IMR-90 (cell line): ENCODE measurements at regions not wholly inside any gene's neighbourhood (a gene's known extent, or its start where the extent isn't known, plus 50 kb on each side); places are given as distances from the start of the nearest gene placed in this dataset.

Experiments
- ATAC-seq: fragments of 200-7000 bp; cut with Tn5 transposase; 2 replicates; pipeline ENCODE4 v1.9.1; 2020; ENCODE audit warnings: low read depth, mild to moderate bottlenecking, moderate library complexity
- BruUV-seq: library from RNA; stranded (reverse); fragments of 400-500 nt; replicated peaks from 2 replicates; lab custom pipeline; 2021; lab: Mats Ljungman, UMichigan
- CTCF ChIA-PET: fragments of 300-600 bp; formaldehyde crosslinking; extraction: SDS; loops from one replicate; lab custom pipeline; 2021; ENCODE audit warnings: antibody characterized with exemption; lab: Yijun Ruan, JAX
- POLR2A ChIA-PET: fragments of 300-600 bp; sonication (Branson Sonifier 250); formaldehyde crosslinking; loops from one replicate; lab custom pipeline; 2022; ENCODE audit warnings: antibody characterized with exemption; ENCODE audit not compliant: unreplicated experiment; lab: Charles Lee
- DNase-seq: peaks from one replicate; pipeline ENCODE4 v3.0.0; 2013
- H2AFZ ChIP-seq: replicated peaks from 2 replicates; pipeline ENCODE3; 2013; ENCODE audit warnings: low read length, mild to moderate bottlenecking; ENCODE audit not compliant: poor library complexity
- H2AK5ac ChIP-seq: 2 replicates; pipeline ENCODE4 v1.6.1; 2013; ENCODE audit warnings: low read depth, low read length, inconsistent platforms
- H2AK9ac ChIP-seq: replicated peaks from 2 replicates; pipeline ENCODE3; 2013; ENCODE audit warnings: mild to moderate bottlenecking, low read depth, low read length, moderate library complexity; ENCODE audit not compliant: poor library complexity
- H2BK120ac ChIP-seq: 2 replicates; pipeline ENCODE4 v1.6.1; 2013; ENCODE audit warnings: low read depth, low read length, inconsistent platforms
- H2BK15ac ChIP-seq: 3 replicates; pipeline ENCODE4 v1.6.1; 2013; ENCODE audit warnings: low read depth, low read length, inconsistent platforms
- H2BK20ac ChIP-seq: 2 replicates; pipeline ENCODE4 v1.6.1; 2013; ENCODE audit warnings: low read depth, mild to moderate bottlenecking, inconsistent platforms, low read length, moderate library complexity
- H2BK5ac ChIP-seq: 2 replicates; pipeline ENCODE4 v1.6.1; 2013; ENCODE audit warnings: mild to moderate bottlenecking, low read depth, low read length, inconsistent platforms; ENCODE audit not compliant: poor library complexity, severe bottlenecking
- H3K14ac ChIP-seq: replicated peaks from 2 replicates; pipeline ENCODE4 v1.6.1; 2013; ENCODE audit warnings: low read depth, low read length, inconsistent platforms
- H3K18ac ChIP-seq: 2 replicates; pipeline ENCODE4 v1.6.1; 2013; ENCODE audit warnings: low read depth, low read length, control low read depth
- H3K23ac ChIP-seq: 2 replicates; pipeline ENCODE4 v1.6.1; 2013; ENCODE audit warnings: low read depth, low read length, inconsistent platforms
- H3K27ac ChIP-seq: 2 replicates; pipeline ENCODE4 v1.5.1; 2013; ENCODE audit warnings: mild to moderate bottlenecking, control low read depth, low read length; ENCODE audit not compliant: insufficient read depth
- H3K27me3 ChIP-seq: 2 replicates; pipeline ENCODE4 v1.6.1; 2013; ENCODE audit warnings: low read length; ENCODE audit not compliant: control insufficient read depth, insufficient read depth
- H3K36me3 ChIP-seq: 2 replicates; pipeline ENCODE4 v1.6.1; 2013; ENCODE audit warnings: low read length, mixed read lengths; ENCODE audit not compliant: control insufficient read depth, insufficient read depth
- H3K4ac ChIP-seq: 2 replicates; pipeline ENCODE4 v1.6.1; 2013; ENCODE audit warnings: low read depth, low read length, inconsistent platforms
- H3K4me1 ChIP-seq: 2 replicates; pipeline ENCODE4 v1.6.1; 2013; ENCODE audit warnings: low read length, mixed read lengths; ENCODE audit not compliant: control insufficient read depth, insufficient read depth
- H3K4me2 ChIP-seq: 2 replicates; pipeline ENCODE4 v1.6.1; 2013; ENCODE audit warnings: low read depth, mild to moderate bottlenecking, control low read depth, low read length, moderate library complexity
- H3K4me3 ChIP-seq: 2 replicates; pipeline ENCODE4 v1.5.1; 2013; ENCODE audit warnings: low read depth, mild to moderate bottlenecking, control low read depth, low read length, moderate library complexity; ENCODE audit not compliant: insufficient read depth
- H3K56ac ChIP-seq: 2 replicates; pipeline ENCODE4 v1.6.1; 2013; ENCODE audit warnings: low read length, inconsistent platforms; ENCODE audit not compliant: insufficient read depth; ENCODE audit errors: extremely low read depth
- H3K79me1 ChIP-seq, 2 experiments: 2 replicates each; pipeline ENCODE4 v1.6.1; 2013; ENCODE audit warnings: low read length in 2 of 2, inconsistent platforms in 1 of 2, low read depth in 1 of 2
- H3K9ac ChIP-seq: 2 replicates; pipeline ENCODE4 v1.6.1; 2013; ENCODE audit warnings: low read depth, low read length, control low read depth
- H3K9me1 ChIP-seq: 2 replicates; pipeline ENCODE4 v1.6.1; 2013; ENCODE audit warnings: low read length, inconsistent platforms; ENCODE audit not compliant: insufficient read depth
- H3K9me3 ChIP-seq: 2 replicates; pipeline ENCODE4 v1.6.1; 2013; ENCODE audit warnings: low read length; ENCODE audit not compliant: control insufficient read depth, insufficient read depth
- H4K20me1 ChIP-seq: 2 replicates; pipeline ENCODE4 v1.6.1; 2013; ENCODE audit warnings: low read length, inconsistent platforms; ENCODE audit not compliant: insufficient read depth
- H4K5ac ChIP-seq: 2 replicates; pipeline ENCODE4 v1.6.1; 2013; ENCODE audit warnings: mild to moderate bottlenecking, low read depth, low read length, control low read depth
- H4K8ac ChIP-seq, 2 experiments: 2 replicates each; pipeline ENCODE4 v1.6.1; 2013; ENCODE audit warnings: low read depth in 2 of 2, low read length in 2 of 2, control low read depth in 1 of 2, inconsistent platforms in 1 of 2
- H4K91ac ChIP-seq: 2 replicates; pipeline ENCODE4 v1.6.1; 2013; ENCODE audit warnings: low read depth, low read length, inconsistent platforms; ENCODE audit not compliant: insufficient read depth
- MXI1 ChIP-seq: IDR thresholded peaks from 2 replicates; pipeline ENCODE4 v1.6.1; 2012; ENCODE audit warnings: low read depth, mild to moderate bottlenecking, low read length, moderate library complexity, borderline replicate concordance
- WGBS, 2 experiments: methylation state at CpG; one replicate each; pipeline versions ENCODE4 v1.1.5 to v1.1.7; 2013; ENCODE audit warnings: missing lambda C conversion rate in 2 of 2; ENCODE audit not compliant: insufficient read length in 1 of 2; ENCODE audit errors: extremely low coverage in 2 of 2; 5-methylcytosine and 5-hydroxymethylcytosine counted together
- dilution Hi-C: fragments of 300-500 bp; cut with HindIII; formaldehyde crosslinking; loops from one replicate; pipeline ENCODE4 v1.14.3; 2018; ENCODE audit warnings: low sequenced_read_pairs; ENCODE audit not compliant: unreplicated experiment
- in situ Hi-C: fragments of 300-500 bp; cut with MboI; formaldehyde crosslinking; loops from 3 replicates; pipeline ENCODE4 v1.14.3; 2019; ENCODE audit warnings: low sequenced_read_pairs, inconsistent platforms, mixed read lengths
- intact Hi-C: fragments of 100-400 bp; cut with micrococcal nuclease; formaldehyde crosslinking; loops from 2 replicates; pipeline ENCODE4 v1.10.0; 2022

GRCh38 chr11:36994208-36994607, 396.2 kb upstream of the RAG2 start:
- CTCF ChIA-PET: no interaction called here
- Histone ChIP-seq H3K36me3 (no peaks in the 10 kb centered on the region), H2BK20ac (no peak overlapping the region), H3K4me3 (no peak overlapping the region), H3K4me1 (no peaks in the 10 kb centered on the region), H3K9ac (no peak overlapping the region), H4K5ac (no peak overlapping the region), H3K4ac (no peak overlapping the region), H3K9me3 (no peaks in the 10 kb centered on the region), H4K20me1 (no peaks in the 10 kb centered on the region), H4K91ac (no peak overlapping the region), H3K9me1 (no peaks in the 10 kb centered on the region), H3K79me1 (no peaks in the 10 kb centered on the region), H3K4me2 (no peak overlapping the region), H2BK5ac (no peak overlapping the region), H2AFZ (no peak overlapping the region), H2BK15ac (no peak overlapping the region), H3K14ac (no peak overlapping the region), H3K56ac (no peak overlapping the region), H3K23ac (no peak overlapping the region), H2AK9ac (no peak overlapping the region), H2AK5ac (no peak overlapping the region), H3K27me3 (no peaks in the 10 kb centered on the region), H2BK120ac (no peak overlapping the region), H4K8ac (no peak overlapping the region), H3K27ac (no peak overlapping the region), H3K18ac (no peak overlapping the region)
- in situ Hi-C loops: no loop called here
- no TSS peak for BruUV-seq
- intact Hi-C loops: no loop called here
- no peak for DNase-seq
- dilution Hi-C loops: no loop called here
- ATAC-seq: no peak
- POLR2A ChIA-PET: no interaction called here
- no CpG with 5 or more reads among the region's 6 CpGs for WGBS, 2 experiments
- TF ChIP-seq MXI1: no peak
